KMS-11 (cell line): ENCODE measurements at regions not wholly inside any gene's neighbourhood (a gene's known extent, or its start where the extent isn't known, plus 50 kb on each side); places are given as distances from the start of the nearest gene placed in this dataset.

Experiments
- H2AFZ ChIP-seq: fragments of 200-600 bp; sonication (generic); 2 replicates; pipeline ENCODE4 v1.6.1; 2016; ENCODE audit warnings: antibody characterized with exemption, mixed run types, low read depth
- H3K27ac ChIP-seq: fragments of 200-600 bp; sonication (generic); 2 replicates; pipeline ENCODE4 v1.6.1; 2016; ENCODE audit warnings: mild to moderate bottlenecking, mixed run types
- H3K27me3 ChIP-seq: fragments of 200-600 bp; sonication (generic); 2 replicates; pipeline ENCODE4 v1.6.1; 2017; ENCODE audit warnings: mild to moderate bottlenecking, low read depth, mixed run types, moderate library complexity; ENCODE audit not compliant: insufficient read depth
- H3K36me3 ChIP-seq: fragments of 200-600 bp; sonication (generic); 2 replicates; pipeline ENCODE4 v1.6.1; 2017; ENCODE audit warnings: mild to moderate bottlenecking, mixed run types; ENCODE audit not compliant: insufficient read depth
- H3K4me1 ChIP-seq: fragments of 200-600 bp; sonication (generic); 2 replicates; pipeline ENCODE4 v1.6.1; 2016; ENCODE audit warnings: mild to moderate bottlenecking, low read depth, mixed run types; ENCODE audit not compliant: poor library complexity, severe bottlenecking
- H3K4me2 ChIP-seq: fragments of 200-600 bp; sonication (generic); 2 replicates; pipeline ENCODE4 v1.7.0; 2016; ENCODE audit warnings: mild to moderate bottlenecking, mixed run types
- H3K4me3 ChIP-seq: fragments of 200-600 bp; sonication (generic); IDR thresholded peaks from 2 replicates; pipeline ENCODE4 v1.6.1; 2017; ENCODE audit warnings: low read depth, low read length, mixed read lengths; ENCODE audit not compliant: insufficient read depth
- H3K79me2 ChIP-seq: fragments of 200-600 bp; sonication (generic); 2 replicates; pipeline ENCODE4 v1.6.1; 2016; ENCODE audit warnings: low read depth, mixed run types; ENCODE audit not compliant: insufficient read depth
- H3K9ac ChIP-seq: fragments of 200-600 bp; sonication (generic); 2 replicates; pipeline ENCODE4 v1.6.1; 2016; ENCODE audit warnings: mild to moderate bottlenecking, mixed run types
- H4K20me1 ChIP-seq: fragments of 200-600 bp; sonication (generic); 2 replicates; pipeline ENCODE4 v1.6.1; 2016; ENCODE audit warnings: mild to moderate bottlenecking, mixed run types; ENCODE audit not compliant: insufficient read depth
- CTCF ChIP-seq: fragments of 200-600 bp; sonication (generic); conservative IDR thresholded peaks from 2 replicates; pipeline ENCODE4 v1.6.1; 2017; ENCODE audit warnings: low read depth, mild to moderate bottlenecking, antibody characterized with exemption, low read length, moderate library complexity, mixed read lengths

- no peak overlapping the region for H3K9ac ChIP-seq
- H3K4me3 ChIP-seq = no peak overlapping the region
- no peaks in the 10 kb centered on the region for H3K79me2 ChIP-seq
- no peaks in the 10 kb centered on the region for H3K36me3 ChIP-seq
- no peak for TF ChIP-seq CTCF
- H3K4me1 ChIP-seq = no peaks in the 10 kb centered on the region
- H3K4me2 ChIP-seq = no peak overlapping the region
- no peak overlapping the region for H2AFZ ChIP-seq
- H4K20me1 ChIP-seq = no peaks in the 10 kb centered on the region
- H3K27me3 ChIP-seq = no peaks in the 10 kb centered on the region
- H3K27ac ChIP-seq = no peak overlapping the region
Observed at GRCh38 chr7:51732951-51733350, 416.3 kb upstream of the COBL start.

DNA sequence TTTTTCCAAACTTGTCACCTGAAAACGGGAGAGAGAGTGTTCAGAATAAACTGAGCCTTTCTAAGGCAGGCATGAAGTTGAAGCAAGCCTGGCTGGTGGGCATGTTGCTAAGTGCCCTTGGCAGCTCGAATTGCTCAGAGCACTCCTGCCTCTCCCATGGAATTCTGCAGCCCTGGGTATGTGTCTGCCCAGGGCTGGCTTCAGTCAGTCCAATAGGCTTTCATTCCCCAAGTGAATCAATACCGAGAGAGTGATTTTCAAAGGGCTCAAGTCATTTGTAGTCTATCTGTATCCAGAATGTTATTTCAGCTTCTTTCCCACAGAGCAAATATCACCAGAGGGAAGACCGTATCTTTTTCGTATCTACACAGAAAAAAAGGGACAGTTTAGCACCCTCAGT lies 415.5 kb upstream of the COBL start:
- Histone ChIP-seq H3K79me2 (no peaks in the 10 kb centered on the region), H3K36me3 (no peaks in the 10 kb centered on the region), H3K4me3 (no peak overlapping the region), H3K27me3 (no peaks in the 10 kb centered on the region), H3K4me1 (no peaks in the 10 kb centered on the region), H3K4me2 (no peak overlapping the region), H4K20me1 (no peaks in the 10 kb centered on the region), H2AFZ (no peak overlapping the region), H3K9ac (no peak overlapping the region), H3K27ac (no peak overlapping the region)
- no peak for TF ChIP-seq CTCF

DNA sequence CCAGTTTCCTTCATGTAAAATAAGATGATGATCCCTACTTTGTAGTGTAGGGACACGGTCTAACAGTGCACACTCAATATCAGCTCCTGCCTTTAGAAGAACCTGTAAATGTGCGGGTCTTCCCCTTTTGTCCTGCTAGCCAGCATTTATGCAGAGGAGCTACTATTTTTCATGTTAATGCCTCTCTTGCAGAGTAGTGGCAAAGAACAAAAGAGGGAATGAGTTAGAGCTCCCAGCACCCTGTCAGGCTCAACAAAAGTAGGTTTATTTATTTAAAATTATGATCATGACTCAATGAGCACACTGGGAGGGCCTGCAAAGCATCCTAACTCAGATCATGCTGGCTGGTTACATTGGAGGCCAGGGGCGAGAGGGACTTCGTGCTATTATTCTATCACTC lies 414.5 kb upstream of the COBL start:
- Histone ChIP-seq H2AFZ (no peak overlapping the region), H3K79me2 (no peaks in the 10 kb centered on the region), H3K4me2 (no peak overlapping the region), H4K20me1 (no peaks in the 10 kb centered on the region), H3K27me3 (no peaks in the 10 kb centered on the region), H3K36me3 (no peaks in the 10 kb centered on the region), H3K4me3 (no peak overlapping the region), H3K9ac (no peak overlapping the region), H3K4me1 (no peaks in the 10 kb centered on the region), H3K27ac (no peak overlapping the region)
- no peak for TF ChIP-seq CTCF

- TF ChIP-seq CTCF = no peak
- H3K27ac ChIP-seq = no peak overlapping the region
- H2AFZ ChIP-seq = no peak overlapping the region
- H3K36me3 ChIP-seq = no peaks in the 10 kb centered on the region
- no peaks in the 10 kb centered on the region for H3K79me2 ChIP-seq
- H3K27me3 ChIP-seq = no peaks in the 10 kb centered on the region
- H3K4me2 ChIP-seq = no peak overlapping the region
- H3K4me1 ChIP-seq = no peaks in the 10 kb centered on the region
- no peak overlapping the region for H3K9ac ChIP-seq
- no peaks in the 10 kb centered on the region for H4K20me1 ChIP-seq
- H3K4me3 ChIP-seq = no peak overlapping the region
Observed at GRCh38 chr7:51727441-51727840, 410.8 kb upstream of the COBL start.
